ENCODE measurements at regions not wholly inside any gene's neighbourhood (a gene's known extent, or its start where the extent isn't known, plus 50 kb on each side); places are given as distances from the start of the nearest gene placed in this dataset.

DNA sequence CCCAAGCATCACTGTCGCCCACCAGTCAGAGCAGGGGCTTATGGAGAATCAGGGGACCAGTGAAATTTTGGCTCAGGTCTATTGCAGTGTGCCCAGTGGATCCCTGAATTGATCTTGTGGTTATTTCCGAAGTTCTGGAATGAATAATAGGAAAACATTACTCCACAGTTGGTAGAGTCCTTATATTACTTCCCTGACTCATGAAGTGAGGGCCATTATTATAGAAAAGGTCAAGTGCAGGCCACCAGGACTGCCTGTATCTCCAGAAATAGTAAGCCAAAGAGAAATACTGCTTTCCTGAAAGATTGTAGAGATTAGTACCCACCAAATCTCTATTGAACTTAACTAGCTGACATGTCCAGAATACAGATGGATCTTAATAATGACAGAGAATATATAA is 335.0 kb downstream of the NPR3 start:
- TF ChIP-seq, protein P1, sequence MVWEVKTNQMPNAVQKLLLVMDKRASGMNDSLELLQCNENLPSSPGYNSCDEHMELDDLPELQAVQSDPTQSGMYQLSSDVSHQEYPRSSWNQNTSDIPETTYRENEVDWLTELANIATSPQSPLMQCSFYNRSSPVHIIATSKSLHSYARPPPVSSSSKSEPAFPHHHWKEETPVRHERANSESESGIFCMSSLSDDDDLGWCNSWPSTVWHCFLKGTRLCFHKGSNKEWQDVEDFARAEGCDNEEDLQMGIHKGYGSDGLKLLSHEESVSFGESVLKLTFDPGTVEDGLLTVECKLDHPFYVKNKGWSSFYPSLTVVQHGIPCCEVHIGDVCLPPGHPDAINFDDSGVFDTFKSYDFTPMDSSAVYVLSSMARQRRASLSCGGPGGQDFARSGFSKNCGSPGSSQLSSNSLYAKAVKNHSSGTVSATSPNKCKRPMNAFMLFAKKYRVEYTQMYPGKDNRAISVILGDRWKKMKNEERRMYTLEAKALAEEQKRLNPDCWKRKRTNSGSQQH (CRISPR knock-in tag; IDR thresholded peaks at IDR 0.05) = no peak
- TF ChIP-seq STAT5B (CRISPR knock-in tag; IDR thresholded peaks at IDR 0.05) = no peak
- TF ChIP-seq, protein P2, sequence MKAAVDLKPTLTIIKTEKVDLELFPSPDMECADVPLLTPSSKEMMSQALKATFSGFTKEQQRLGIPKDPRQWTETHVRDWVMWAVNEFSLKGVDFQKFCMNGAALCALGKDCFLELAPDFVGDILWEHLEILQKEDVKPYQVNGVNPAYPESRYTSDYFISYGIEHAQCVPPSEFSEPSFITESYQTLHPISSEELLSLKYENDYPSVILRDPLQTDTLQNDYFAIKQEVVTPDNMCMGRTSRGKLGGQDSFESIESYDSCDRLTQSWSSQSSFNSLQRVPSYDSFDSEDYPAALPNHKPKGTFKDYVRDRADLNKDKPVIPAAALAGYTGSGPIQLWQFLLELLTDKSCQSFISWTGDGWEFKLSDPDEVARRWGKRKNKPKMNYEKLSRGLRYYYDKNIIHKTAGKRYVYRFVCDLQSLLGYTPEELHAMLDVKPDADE (conservative IDR thresholded peaks at IDR 0.05; ENCODE audit: control insufficient read depth, low read depth, low read length) = no peak
